ENCODE measurements at regions not wholly inside any gene's neighbourhood (a gene's known extent, or its start where the extent isn't known, plus 50 kb on each side); places are given as distances from the start of the nearest gene placed in this dataset.

GRCh38 chr5:124630767-124631704 is 115.4 kb downstream of the ZNF608 start:
- no peak for TF ChIP-seq POLR2AphosphoS5 (IDR thresholded peaks at IDR 0.05; ENCODE audit: low read depth, low read length)
- no peak for TF ChIP-seq SIN3A (IDR thresholded peaks at IDR 0.05; ENCODE audit: borderline replicate concordance, insufficient read depth, low read length)
- no peak for TF ChIP-seq TAF1 (IDR thresholded peaks at IDR 0.05; ENCODE audit: borderline replicate concordance, insufficient read depth, low read length)
